AG04450 (cell line): ENCODE measurements at regions not wholly inside any gene's neighbourhood (a gene's known extent, or its start where the extent isn't known, plus 50 kb on each side); places are given as distances from the start of the nearest gene placed in this dataset.

Source experiments
- CTCF ChIA-PET: fragments of 300-600, 350-600 bp; formaldehyde crosslinking; extraction: SDS; loops from one replicate; lab custom pipeline; 2022; ENCODE audit warnings: antibody characterized with exemption, inconsistent platforms; lab: Charles Lee
- POLR2A ChIA-PET: fragments of 350-600 bp; formaldehyde crosslinking; extraction: SDS; loops from one replicate; lab custom pipeline; 2021; ENCODE audit warnings: antibody characterized with exemption, inconsistent platforms; lab: Yijun Ruan, JAX
- DNase-seq: peaks from one replicate; pipeline ENCODE4 v3.0.0-alpha.2; 2011; ENCODE audit warnings: low read depth, low spot score
- H3K27ac ChIP-seq: one replicate; pipeline ENCODE4 v1.5.1; 2012; ENCODE audit warnings: low read depth, low read length, control low read depth
- H3K27me3 ChIP-seq: one replicate; pipeline ENCODE4 v1.6.0; 2012; ENCODE audit warnings: low read length; ENCODE audit not compliant: control insufficient read depth, insufficient read depth
- H3K4me3 ChIP-seq: 2 replicates; pipeline ENCODE4 v1.5.1; 2011; ENCODE audit warnings: mild to moderate bottlenecking, low read depth, low read length, control low read depth
- H3K9me3 ChIP-seq: 2 replicates; pipeline ENCODE4 v1.5.1; 2012; ENCODE audit warnings: low read length; ENCODE audit not compliant: control insufficient read depth, insufficient read depth
- CTCF ChIP-seq: IDR thresholded peaks from 2 replicates; pipeline ENCODE4 v1.5.1; 2011; ENCODE audit warnings: low read depth, low read length, control low read depth, inconsistent platforms

- Histone ChIP-seq H3K4me3 (no peak overlapping the region), H3K9me3 (no peaks in the 10 kb centered on the region), H3K27me3 (no peaks in the 10 kb centered on the region), H3K27ac (no peak overlapping the region)
- TF ChIP-seq CTCF = no peak
- no peak for DNase-seq
- POLR2A ChIA-PET = no interaction called here
- CTCF ChIA-PET = no interaction called here
Measured at GRCh38 chr14:34220378-34220706, 241.7 kb downstream of the SPTSSA start.

GRCh38 chr14:34219661-34220377 lies 242.2 kb downstream of the SPTSSA start:
- no peak for DNase-seq
- H3K4me3 ChIP-seq = no peak overlapping the region
- H3K27me3 ChIP-seq = no peaks in the 10 kb centered on the region
- CTCF ChIA-PET = no interaction called here
- no peaks in the 10 kb centered on the region for H3K9me3 ChIP-seq
- no peak overlapping the region for H3K27ac ChIP-seq
- POLR2A ChIA-PET = no interaction called here
- TF ChIP-seq CTCF = no peak

- no peaks in the 10 kb centered on the region for H3K9me3 ChIP-seq
- no peak overlapping the region for H3K4me3 ChIP-seq
- no peaks in the 10 kb centered on the region for H3K27me3 ChIP-seq
- no peak for TF ChIP-seq CTCF
- CTCF ChIA-PET = no interaction called here
- DNase-seq = no peak
- H3K27ac ChIP-seq = no peak overlapping the region
- POLR2A ChIA-PET = no interaction called here
Measured at GRCh38 chr14:34218881-34219280, 243.2 kb downstream of the SPTSSA start.

- H3K27me3 ChIP-seq = no peaks in the 10 kb centered on the region
- H3K9me3 ChIP-seq = no peaks in the 10 kb centered on the region
- no peak overlapping the region for H3K4me3 ChIP-seq
- ChIA-PET POLR2A (no interaction called here), CTCF (no interaction called here)
- DNase-seq = no peak
- H3K27ac ChIP-seq = no peak overlapping the region
- TF ChIP-seq CTCF = no peak
Measured at GRCh38 chr14:34214961-34215360, 247.1 kb downstream of the SPTSSA start.

- no peak for DNase-seq
- Histone ChIP-seq H3K27me3 (no peaks in the 10 kb centered on the region), H3K9me3 (no peaks in the 10 kb centered on the region), H3K4me3 (no peak overlapping the region), H3K27ac (no peak overlapping the region)
- ChIA-PET CTCF (no interaction called here), POLR2A (no interaction called here)
- no peak for TF ChIP-seq CTCF
Measured at GRCh38 chr14:34213332-34213731, 248.7 kb downstream of the SPTSSA start.
